ENCODE measurements at regions not wholly inside any gene's neighbourhood (a gene's known extent, or its start where the extent isn't known, plus 50 kb on each side); places are given as distances from the start of the nearest gene placed in this dataset.

GRCh38 chr2:71880846-71881610, 266.6 kb downstream of the CYP26B1 start:
- ATAC-seq (peak; percentile 35), DNase-seq (peak in 2 of 3 donors; percentile 25 to 38)
- Histone ChIP-seq H3K4me3 (no peak overlapping the region), H3K4me1 (ENCODE audit: low read depth) (no peaks in the 10 kb centered on the region), H3K9me3 (no peaks in the 10 kb centered on the region), H3K36me3 (ENCODE audit: low read depth) (no peaks in the 10 kb centered on the region)
- no peak for TF ChIP-seq CTCF (IDR thresholded peaks at IDR 0.05)
- intact Hi-C loops (cut with DNase I, micrococcal nuclease): no loop called here

GRCh38 chr2:71880287-71880686, 267.4 kb downstream of the CYP26B1 start:
- no peak for ATAC-seq
- H3K9me3 ChIP-seq: no peaks in the 10 kb centered on the region
- no peaks in the 10 kb centered on the region for H3K36me3 ChIP-seq (ENCODE audit: low read depth)
- no peak for TF ChIP-seq CTCF (IDR thresholded peaks at IDR 0.05)
- H3K4me1 ChIP-seq (ENCODE audit: low read depth): no peaks in the 10 kb centered on the region
- no peak for DNase-seq
- no peak overlapping the region for H3K4me3 ChIP-seq
- intact Hi-C loops (cut with DNase I, micrococcal nuclease): no loop called here

- intact Hi-C loops (cut with DNase I, micrococcal nuclease): no loop called here
- ATAC-seq (no peak), DNase-seq (no peak)
- no peaks in the 10 kb centered on the region for H3K36me3 ChIP-seq (ENCODE audit: low read depth)
- H3K4me3 ChIP-seq: no peak overlapping the region
- no peaks in the 10 kb centered on the region for H3K9me3 ChIP-seq
- H3K4me1 ChIP-seq (ENCODE audit: low read depth): no peaks in the 10 kb centered on the region
- TF ChIP-seq CTCF (IDR thresholded peaks at IDR 0.05): no peak
Measured at GRCh38 chr2:71879509-71880184, 268.0 kb downstream of the CYP26B1 start.

GRCh38 chr2:71878626-71879508, 268.8 kb downstream of the CYP26B1 start:
- Histone ChIP-seq H3K4me1 (ENCODE audit: low read depth) (no peaks in the 10 kb centered on the region), H3K9me3 (no peaks in the 10 kb centered on the region), H3K4me3 (no peak overlapping the region), H3K36me3 (ENCODE audit: low read depth) (no peaks in the 10 kb centered on the region)
- ATAC-seq: no peak
- intact Hi-C loops (cut with DNase I, micrococcal nuclease): no loop called here
- no peak for DNase-seq
- TF ChIP-seq CTCF (IDR thresholded peaks at IDR 0.05): no peak

GRCh38 chr2:71877636-71878035, 270.0 kb downstream of the CYP26B1 start:
- Histone ChIP-seq H3K9me3 (no peaks in the 10 kb centered on the region), H3K4me1 (ENCODE audit: low read depth) (no peaks in the 10 kb centered on the region), H3K36me3 (ENCODE audit: low read depth) (no peaks in the 10 kb centered on the region), H3K4me3 (no peak overlapping the region)
- intact Hi-C loops (cut with DNase I, micrococcal nuclease): no loop called here
- TF ChIP-seq CTCF (IDR thresholded peaks at IDR 0.05): no peak
- no peak for DNase-seq
- ATAC-seq: no peak

Measured in mucosa of descending colon (tissue), 3 donors.